ENCODE measurements at regions not wholly inside any gene's neighbourhood (a gene's known extent, or its start where the extent isn't known, plus 50 kb on each side); places are given as distances from the start of the nearest gene placed in this dataset.

GRCh38 chr6:119539066-119539746 lies 189.6 kb upstream of the MAN1A1 start:
- DNase-seq (peak in 1 of 3 donors; percentile 33), ATAC-seq (no peak)
- Histone ChIP-seq H3K36me3 (ENCODE audit: low read depth) (no peaks in the 10 kb centered on the region), H3K9me3 (no peaks in the 10 kb centered on the region), H3K4me1 (ENCODE audit: low read depth) (no peaks in the 10 kb centered on the region), H3K4me3 (no peak overlapping the region)
- TF ChIP-seq, protein P1, sequence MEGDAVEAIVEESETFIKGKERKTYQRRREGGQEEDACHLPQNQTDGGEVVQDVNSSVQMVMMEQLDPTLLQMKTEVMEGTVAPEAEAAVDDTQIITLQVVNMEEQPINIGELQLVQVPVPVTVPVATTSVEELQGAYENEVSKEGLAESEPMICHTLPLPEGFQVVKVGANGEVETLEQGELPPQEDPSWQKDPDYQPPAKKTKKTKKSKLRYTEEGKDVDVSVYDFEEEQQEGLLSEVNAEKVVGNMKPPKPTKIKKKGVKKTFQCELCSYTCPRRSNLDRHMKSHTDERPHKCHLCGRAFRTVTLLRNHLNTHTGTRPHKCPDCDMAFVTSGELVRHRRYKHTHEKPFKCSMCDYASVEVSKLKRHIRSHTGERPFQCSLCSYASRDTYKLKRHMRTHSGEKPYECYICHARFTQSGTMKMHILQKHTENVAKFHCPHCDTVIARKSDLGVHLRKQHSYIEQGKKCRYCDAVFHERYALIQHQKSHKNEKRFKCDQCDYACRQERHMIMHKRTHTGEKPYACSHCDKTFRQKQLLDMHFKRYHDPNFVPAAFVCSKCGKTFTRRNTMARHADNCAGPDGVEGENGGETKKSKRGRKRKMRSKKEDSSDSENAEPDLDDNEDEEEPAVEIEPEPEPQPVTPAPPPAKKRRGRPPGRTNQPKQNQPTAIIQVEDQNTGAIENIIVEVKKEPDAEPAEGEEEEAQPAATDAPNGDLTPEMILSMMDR (IDR thresholded peaks at IDR 0.05): no peak
- intact Hi-C loops (cut with DNase I, micrococcal nuclease): no loop called here

- no peak overlapping the region for H3K4me3 ChIP-seq
- no peaks in the 10 kb centered on the region for H3K9me3 ChIP-seq
- TF ChIP-seq, protein P1 (IDR thresholded peaks at IDR 0.05): no peak
- intact Hi-C loops (cut with DNase I, micrococcal nuclease): no loop called here
- DNase-seq (no peak), ATAC-seq (no peak)
- no peaks in the 10 kb centered on the region for H3K4me1 ChIP-seq (ENCODE audit: low read depth)
- H3K36me3 ChIP-seq (ENCODE audit: low read depth): no peaks in the 10 kb centered on the region
Observed at GRCh38 chr6:119536666-119537065, 187.1 kb upstream of the MAN1A1 start.

GRCh38 chr6:119535332-119535731 lies 185.8 kb upstream of the MAN1A1 start:
- ATAC-seq: no peak
- TF ChIP-seq, protein P1 (IDR thresholded peaks at IDR 0.05): no peak
- DNase-seq: no peak
- intact Hi-C loops (cut with DNase I, micrococcal nuclease): no loop called here
- Histone ChIP-seq H3K4me1 (ENCODE audit: low read depth) (no peaks in the 10 kb centered on the region), H3K9me3 (no peaks in the 10 kb centered on the region), H3K36me3 (ENCODE audit: low read depth) (no peaks in the 10 kb centered on the region), H3K4me3 (no peak overlapping the region)

- peak; percentile 67 for ATAC-seq
Observed at GRCh38 chr6:119533603-119534279, 184.2 kb upstream of the MAN1A1 start.

GRCh38 chr6:119527231-119527578 lies 177.6 kb upstream of the MAN1A1 start:
- intact Hi-C loops (cut with DNase I, micrococcal nuclease): no loop called here
- Histone ChIP-seq H3K36me3 (ENCODE audit: low read depth) (no peaks in the 10 kb centered on the region), H3K9me3 (no peaks in the 10 kb centered on the region), H3K4me1 (ENCODE audit: low read depth) (no peaks in the 10 kb centered on the region), H3K4me3 (no peak overlapping the region)
- TF ChIP-seq, protein P1 (IDR thresholded peaks at IDR 0.05): no peak
- DNase-seq (no peak), ATAC-seq (no peak)

More at GRCh38 chr6:119533603-119534279, 184.2 kb upstream of the MAN1A1 start:
- no peaks in the 10 kb centered on the region for H3K9me3 ChIP-seq
- TF ChIP-seq, protein P1 (IDR thresholded peaks at IDR 0.05): no peak
- no peak overlapping the region for H3K4me3 ChIP-seq
- intact Hi-C loops (cut with DNase I, micrococcal nuclease): no loop called here
- no peaks in the 10 kb centered on the region for H3K4me1 ChIP-seq (ENCODE audit: low read depth)
- no peak for DNase-seq
- no peaks in the 10 kb centered on the region for H3K36me3 ChIP-seq (ENCODE audit: low read depth)
